HCT116 (cell line): ENCODE measurements at regions not wholly inside any gene's neighbourhood (a gene's known extent, or its start where the extent isn't known, plus 50 kb on each side); places are given as distances from the start of the nearest gene placed in this dataset.

ENCODE experiments used
- EZH2 ChIP-seq: fragments of 200-600 bp; sonication (generic); IDR thresholded peaks from 2 replicates; pipeline ENCODE4 v1.6.1; 2017; ENCODE audit warnings: antibody characterized with exemption, mixed run types
- POLR2A ChIP-seq: IDR thresholded peaks from 2 replicates; pipeline ENCODE4 v1.7.0; 2011; ENCODE audit warnings: borderline replicate concordance; ENCODE audit not compliant: insufficient read depth, insufficient read length; ENCODE audit errors: extremely low read depth
- POLR2AphosphoS5 ChIP-seq: IDR thresholded peaks from 2 replicates; pipeline ENCODE4 v1.6.1; 2011; ENCODE audit warnings: mild to moderate bottlenecking, low read depth, low read length, moderate library complexity
- YY1 ChIP-seq: IDR thresholded peaks from 2 replicates; pipeline ENCODE4 v1.6.1; 2011; ENCODE audit warnings: low read length, low read depth, moderate library complexity, mild to moderate bottlenecking; ENCODE audit not compliant: insufficient replicate concordance; ENCODE audit errors: extremely low read depth
- TF ChIP-seq, protein P1 (sequence below), 3 experiments: fragments of 200-600 bp in 1 of 3; sonication (generic) in 1 of 3; IDR thresholded peaks in 2 of 3; conservative IDR thresholded peaks in 1 of 3; 2 replicates each; pipeline ENCODE4 v1.5.1; 2012 to 2017; ENCODE audit warnings: low read depth in 2 of 3, low read length in 2 of 3, antibody characterized with exemption in 1 of 3, borderline replicate concordance in 1 of 3, control low read depth in 1 of 3, mild to moderate bottlenecking in 1 of 3, mixed read lengths in 1 of 3, mixed run types in 1 of 3, moderate library complexity in 1 of 3; ENCODE audit not compliant: insufficient read depth in 1 of 3

DNA sequence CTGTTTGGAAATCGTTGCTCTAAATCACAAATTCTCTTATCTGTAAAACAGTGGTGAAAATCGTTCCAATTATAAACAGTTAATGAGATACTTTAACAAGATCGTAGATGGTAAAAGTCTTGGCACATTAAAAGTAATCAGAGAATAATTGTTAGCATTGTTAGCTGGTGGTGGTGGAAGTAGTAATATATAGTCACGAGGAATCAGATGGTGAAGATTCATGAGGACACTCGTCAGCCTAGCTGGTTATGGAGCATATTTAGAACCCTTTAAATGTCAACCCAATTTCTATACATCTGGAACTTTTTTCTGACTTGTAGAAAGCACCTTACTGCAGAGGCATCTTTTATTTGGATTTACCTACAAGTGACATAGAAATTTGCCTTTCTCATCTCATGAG, 190.8 kb downstream of the TLE1 start:
- no peak for TF ChIP-seq EZH2
- no peak for TF ChIP-seq POLR2AphosphoS5
- TF ChIP-seq POLR2A: no peak
- TF ChIP-seq YY1: no peak
- TF ChIP-seq, protein P1, sequence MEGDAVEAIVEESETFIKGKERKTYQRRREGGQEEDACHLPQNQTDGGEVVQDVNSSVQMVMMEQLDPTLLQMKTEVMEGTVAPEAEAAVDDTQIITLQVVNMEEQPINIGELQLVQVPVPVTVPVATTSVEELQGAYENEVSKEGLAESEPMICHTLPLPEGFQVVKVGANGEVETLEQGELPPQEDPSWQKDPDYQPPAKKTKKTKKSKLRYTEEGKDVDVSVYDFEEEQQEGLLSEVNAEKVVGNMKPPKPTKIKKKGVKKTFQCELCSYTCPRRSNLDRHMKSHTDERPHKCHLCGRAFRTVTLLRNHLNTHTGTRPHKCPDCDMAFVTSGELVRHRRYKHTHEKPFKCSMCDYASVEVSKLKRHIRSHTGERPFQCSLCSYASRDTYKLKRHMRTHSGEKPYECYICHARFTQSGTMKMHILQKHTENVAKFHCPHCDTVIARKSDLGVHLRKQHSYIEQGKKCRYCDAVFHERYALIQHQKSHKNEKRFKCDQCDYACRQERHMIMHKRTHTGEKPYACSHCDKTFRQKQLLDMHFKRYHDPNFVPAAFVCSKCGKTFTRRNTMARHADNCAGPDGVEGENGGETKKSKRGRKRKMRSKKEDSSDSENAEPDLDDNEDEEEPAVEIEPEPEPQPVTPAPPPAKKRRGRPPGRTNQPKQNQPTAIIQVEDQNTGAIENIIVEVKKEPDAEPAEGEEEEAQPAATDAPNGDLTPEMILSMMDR (IDR thresholded peaks at IDR 0.05 in 2 of 3, conservative IDR thresholded peaks at IDR 0.05 in 1 of 3; ENCODE audit: borderline replicate concordance in 1 of 3, insufficient read depth in 1 of 3, low read depth in 2 of 3, low read length in 2 of 3): no peak
